ENCODE measurements at regions not wholly inside any gene's neighbourhood (a gene's known extent, or its start where the extent isn't known, plus 50 kb on each side); places are given as distances from the start of the nearest gene placed in this dataset.

DNA sequence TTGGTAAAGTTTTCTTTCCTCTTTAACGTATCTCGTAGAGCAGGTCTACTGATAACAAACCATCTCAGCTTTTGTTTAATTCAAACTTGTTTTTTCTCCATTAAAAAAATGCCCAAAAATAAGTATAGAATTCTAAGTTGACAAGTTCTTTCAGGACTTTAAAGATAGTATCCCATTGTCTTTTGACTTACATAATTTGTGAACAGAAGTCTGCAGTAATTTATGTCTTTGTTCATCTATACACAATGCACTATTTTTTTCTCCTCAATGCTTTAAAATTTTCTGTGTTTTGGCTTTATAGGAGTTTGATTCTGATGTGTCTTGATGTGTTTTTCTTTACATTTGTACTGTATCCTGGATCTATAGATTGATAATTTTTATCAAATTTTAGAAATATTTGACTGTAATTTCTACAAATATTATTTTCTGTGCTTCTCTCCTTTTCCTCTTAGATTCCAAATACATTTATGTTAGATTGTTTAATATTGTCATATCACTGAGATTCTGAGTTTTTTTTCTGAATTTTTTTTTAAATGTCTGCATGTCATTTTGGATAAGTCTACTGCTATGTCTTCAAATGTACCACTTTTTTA lies 143.3 kb downstream of the FTCDNL1 start:
- Mint-ChIP-seq H3K4me3 (ENCODE audit: low read depth, unreplicated experiment) (no peak overlapping the region), H3K9me3 (ENCODE audit: low read depth, unreplicated experiment) (peaks cover 8% of the 10 kb centered on the region), H3K4me1 (ENCODE audit: low read depth, unreplicated experiment) (no peaks in the 10 kb centered on the region), H3K27ac (ENCODE audit: unreplicated experiment) (no peak overlapping the region), H3K36me3 (ENCODE audit: insufficient read depth, unreplicated experiment) (no peaks in the 10 kb centered on the region), H3K27me3 (ENCODE audit: unreplicated experiment) (peaks cover 14% of the 10 kb centered on the region)
- CTCF ChIA-PET, result no interaction called here
- DNase-seq, result no peak
- BruUV-seq (replicated peaks), result no TSS peak
- TF ChIP-seq, protein P1, sequence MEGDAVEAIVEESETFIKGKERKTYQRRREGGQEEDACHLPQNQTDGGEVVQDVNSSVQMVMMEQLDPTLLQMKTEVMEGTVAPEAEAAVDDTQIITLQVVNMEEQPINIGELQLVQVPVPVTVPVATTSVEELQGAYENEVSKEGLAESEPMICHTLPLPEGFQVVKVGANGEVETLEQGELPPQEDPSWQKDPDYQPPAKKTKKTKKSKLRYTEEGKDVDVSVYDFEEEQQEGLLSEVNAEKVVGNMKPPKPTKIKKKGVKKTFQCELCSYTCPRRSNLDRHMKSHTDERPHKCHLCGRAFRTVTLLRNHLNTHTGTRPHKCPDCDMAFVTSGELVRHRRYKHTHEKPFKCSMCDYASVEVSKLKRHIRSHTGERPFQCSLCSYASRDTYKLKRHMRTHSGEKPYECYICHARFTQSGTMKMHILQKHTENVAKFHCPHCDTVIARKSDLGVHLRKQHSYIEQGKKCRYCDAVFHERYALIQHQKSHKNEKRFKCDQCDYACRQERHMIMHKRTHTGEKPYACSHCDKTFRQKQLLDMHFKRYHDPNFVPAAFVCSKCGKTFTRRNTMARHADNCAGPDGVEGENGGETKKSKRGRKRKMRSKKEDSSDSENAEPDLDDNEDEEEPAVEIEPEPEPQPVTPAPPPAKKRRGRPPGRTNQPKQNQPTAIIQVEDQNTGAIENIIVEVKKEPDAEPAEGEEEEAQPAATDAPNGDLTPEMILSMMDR (IDR thresholded peaks at IDR 0.05; ENCODE audit: unreplicated experiment), result no peak
- intact Hi-C loops (cut with micrococcal nuclease; ENCODE audit: unreplicated experiment), result no loop called here

DNA sequence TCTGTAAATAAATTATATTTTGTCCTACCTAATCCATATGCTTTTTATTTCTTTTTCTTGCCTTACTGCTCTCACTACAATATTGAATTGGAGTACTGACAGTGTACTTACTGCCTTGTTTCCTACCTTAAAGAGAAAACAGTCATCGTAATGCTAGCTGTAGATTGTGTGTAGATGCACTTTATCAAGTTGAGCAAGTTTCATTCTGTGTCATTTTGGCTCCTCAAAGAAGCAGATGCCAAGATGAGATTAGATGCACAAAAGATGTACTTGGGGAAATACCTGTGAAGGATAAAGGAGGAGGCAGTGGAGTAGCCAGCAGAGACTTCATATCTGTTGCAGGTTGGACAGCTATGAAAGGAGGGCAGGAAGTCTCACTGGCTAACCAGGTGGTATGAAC lies 145.5 kb downstream of the FTCDNL1 start:
- CTCF ChIA-PET, result no interaction called here
- peaks cover 8% of the 10 kb centered on the region for H3K9me3 Mint-ChIP-seq (ENCODE audit: low read depth, unreplicated experiment)
- DNase-seq, result no peak
- no peak overlapping the region for H3K27ac Mint-ChIP-seq (ENCODE audit: unreplicated experiment)
- H3K4me3 Mint-ChIP-seq (ENCODE audit: low read depth, unreplicated experiment), result no peak overlapping the region
- H3K27me3 Mint-ChIP-seq (ENCODE audit: unreplicated experiment), result no peaks in the 10 kb centered on the region
- TF ChIP-seq, protein P1 (IDR thresholded peaks at IDR 0.05; ENCODE audit: unreplicated experiment), result no peak
- no peaks in the 10 kb centered on the region for H3K4me1 Mint-ChIP-seq (ENCODE audit: low read depth, unreplicated experiment)
- intact Hi-C loops (cut with micrococcal nuclease; ENCODE audit: unreplicated experiment), result no loop called here
- no peaks in the 10 kb centered on the region for H3K36me3 Mint-ChIP-seq (ENCODE audit: insufficient read depth, unreplicated experiment)
- BruUV-seq (replicated peaks), result no TSS peak

DNA sequence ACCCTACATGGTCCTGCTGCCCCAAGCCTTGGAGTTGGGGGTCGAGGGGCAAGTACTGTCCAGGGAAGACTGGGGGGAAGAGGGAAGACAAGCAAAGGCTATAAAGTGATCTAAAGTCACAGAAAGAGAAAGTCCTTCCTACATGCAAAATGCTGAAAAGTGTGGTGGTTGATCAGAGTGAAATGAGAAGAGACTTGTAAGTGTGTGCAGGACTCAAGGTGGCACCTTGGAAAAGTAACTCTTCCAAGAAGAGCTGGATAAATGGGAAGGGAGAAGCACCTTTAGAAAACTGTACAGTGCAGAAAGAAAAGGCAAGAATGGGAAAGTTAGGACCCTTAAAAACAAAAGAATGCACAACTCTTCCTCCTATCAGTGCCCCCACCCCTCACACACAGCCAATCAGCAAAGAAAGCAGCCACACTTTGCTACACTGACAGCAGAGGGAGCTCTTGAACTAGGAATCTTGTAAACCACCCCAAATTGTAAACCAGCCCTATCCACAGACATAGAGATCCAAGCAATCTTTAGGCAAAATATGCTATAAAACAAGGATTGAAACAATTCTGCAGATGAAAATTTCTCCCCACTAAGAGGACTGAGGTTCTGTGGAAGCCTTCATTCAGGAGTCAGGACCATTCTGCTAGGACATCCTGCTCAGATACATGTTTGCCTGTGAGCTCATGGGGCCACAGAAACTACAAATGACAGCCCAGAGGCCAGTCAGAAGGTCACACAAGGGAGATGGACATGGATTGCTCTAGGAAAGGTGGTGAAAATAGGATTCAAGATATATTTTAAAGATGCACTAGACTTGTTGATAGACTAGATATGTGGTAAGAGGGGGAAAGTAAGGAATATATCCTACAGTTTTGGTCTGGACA lies 146.4 kb downstream of the FTCDNL1 start:
- TF ChIP-seq, protein P1 (IDR thresholded peaks at IDR 0.05; ENCODE audit: unreplicated experiment), result peak; percentile 78
- Mint-ChIP-seq H3K4me3 (ENCODE audit: low read depth, unreplicated experiment) (no peak overlapping the region), H3K36me3 (ENCODE audit: insufficient read depth, unreplicated experiment) (no peaks in the 10 kb centered on the region), H3K27me3 (ENCODE audit: unreplicated experiment) (peaks cover 7% of the 10 kb centered on the region), H3K27ac (ENCODE audit: unreplicated experiment) (no peak overlapping the region), H3K4me1 (ENCODE audit: low read depth, unreplicated experiment) (no peaks in the 10 kb centered on the region), H3K9me3 (ENCODE audit: low read depth, unreplicated experiment) (peaks cover 8% of the 10 kb centered on the region)
- peak; percentile 61 for DNase-seq
- intact Hi-C loops (cut with micrococcal nuclease; ENCODE audit: unreplicated experiment), result loop anchor here (1.0 kb wide), 3 partner anchors 35 to 236 kb away; no protein-coding TSS in a partner anchor
- BruUV-seq (replicated peaks), result no TSS peak
- CTCF ChIA-PET, result interaction anchor here (1.0 to 2.2 kb wide), 3 partner anchors 35 to 236 kb away, joined by 4 to 16 read pairs (median 4); no protein-coding TSS in a partner anchor

DNA sequence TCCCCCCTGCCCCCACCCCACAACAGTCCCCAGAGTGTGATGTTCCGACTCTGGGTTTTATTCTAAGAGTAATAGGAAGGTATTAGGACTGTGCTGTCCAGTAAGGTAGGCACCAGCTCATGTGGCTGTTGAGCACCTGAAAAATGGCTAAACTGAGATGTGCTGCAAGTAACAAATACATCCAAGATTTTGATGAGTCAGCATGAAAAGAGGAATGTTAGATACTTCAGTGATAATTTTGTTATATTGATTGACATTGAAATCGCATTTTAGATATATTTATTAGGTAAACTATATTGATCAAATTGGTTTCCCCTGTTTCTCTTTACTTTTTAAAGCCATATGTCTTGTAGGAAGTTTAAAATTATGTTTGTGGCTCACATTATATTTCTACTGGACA lies 147.8 kb downstream of the FTCDNL1 start:
- TF ChIP-seq, protein P1 (IDR thresholded peaks at IDR 0.05; ENCODE audit: unreplicated experiment), result no peak
- intact Hi-C loops (cut with micrococcal nuclease; ENCODE audit: unreplicated experiment), result no loop called here
- no peaks in the 10 kb centered on the region for H3K36me3 Mint-ChIP-seq (ENCODE audit: insufficient read depth, unreplicated experiment)
- no peak overlapping the region for H3K4me3 Mint-ChIP-seq (ENCODE audit: low read depth, unreplicated experiment)
- BruUV-seq (replicated peaks), result no TSS peak
- H3K4me1 Mint-ChIP-seq (ENCODE audit: low read depth, unreplicated experiment), result no peaks in the 10 kb centered on the region
- no peak overlapping the region for H3K27ac Mint-ChIP-seq (ENCODE audit: unreplicated experiment)
- DNase-seq, result no peak
- CTCF ChIA-PET, result interaction anchor here (2.2 kb wide), 1 partner anchor 36 kb away, joined by 16 read pairs; no protein-coding TSS in a partner anchor
- H3K27me3 Mint-ChIP-seq (ENCODE audit: unreplicated experiment), result peaks cover 21% of the 10 kb centered on the region
- peaks cover 5% of the 10 kb centered on the region for H3K9me3 Mint-ChIP-seq (ENCODE audit: low read depth, unreplicated experiment)

Data from Calu3 (cell line).